ENCODE measurements at regions not wholly inside any gene's neighbourhood (a gene's known extent, or its start where the extent isn't known, plus 50 kb on each side); places are given as distances from the start of the nearest gene placed in this dataset.

GRCh38 chr21:28402616-28402989 lies 590.1 kb downstream of the LTN1 start:
- H3K27me3 Mint-ChIP-seq (ENCODE audit: low read depth), result no peaks in the 10 kb centered on the region
- H3K4me1 Mint-ChIP-seq, result no peaks in the 10 kb centered on the region
- TF ChIP-seq CTCF (IDR thresholded peaks at IDR 0.05; ENCODE audit: unreplicated experiment in 3 of 3), result no peak
- no peaks in the 10 kb centered on the region for H3K36me3 Mint-ChIP-seq (ENCODE audit: low read depth)
- no peak overlapping the region for H3K27ac Mint-ChIP-seq
- H3K9me3 Mint-ChIP-seq, result peaks cover 10% of the 10 kb centered on the region
- H3K4me3 Mint-ChIP-seq, result no peak overlapping the region

- Mint-ChIP-seq H3K9me3 (peaks cover 24% of the 10 kb centered on the region), H3K36me3 (ENCODE audit: low read depth) (no peaks in the 10 kb centered on the region), H3K4me3 (no peak overlapping the region), H3K27ac (no peak overlapping the region), H3K4me1 (no peaks in the 10 kb centered on the region), H3K27me3 (ENCODE audit: low read depth) (peaks cover 3% of the 10 kb centered on the region)
- TF ChIP-seq CTCF (IDR thresholded peaks at IDR 0.05; ENCODE audit: unreplicated experiment in 3 of 3), result no peak
Observed at GRCh38 chr21:28397040-28397439, 595.6 kb downstream of the LTN1 start.

- no peak overlapping the region for H3K27ac Mint-ChIP-seq
- peaks cover 26% of the 10 kb centered on the region for H3K9me3 Mint-ChIP-seq
- no peak overlapping the region for H3K4me3 Mint-ChIP-seq
- no peaks in the 10 kb centered on the region for H3K36me3 Mint-ChIP-seq (ENCODE audit: low read depth)
- no peak for TF ChIP-seq CTCF (IDR thresholded peaks at IDR 0.05; ENCODE audit: unreplicated experiment in 3 of 3)
- H3K27me3 Mint-ChIP-seq (ENCODE audit: low read depth), result peaks cover 3% of the 10 kb centered on the region
- no peaks in the 10 kb centered on the region for H3K4me1 Mint-ChIP-seq
Observed at GRCh38 chr21:28396421-28396820, 596.3 kb downstream of the LTN1 start.

GRCh38 chr21:28393279-28393678 lies 599.4 kb downstream of the LTN1 start:
- H3K4me3 Mint-ChIP-seq, result no peak overlapping the region

GRCh38 chr21:28391938-28392849 lies 600.5 kb downstream of the LTN1 start:
- H3K27me3 Mint-ChIP-seq (ENCODE audit: low read depth), result peaks cover 3% of the 10 kb centered on the region
- TF ChIP-seq CTCF (IDR thresholded peaks at IDR 0.05; ENCODE audit: unreplicated experiment in 3 of 3), result no peak
- no peaks in the 10 kb centered on the region for H3K36me3 Mint-ChIP-seq (ENCODE audit: low read depth)
- peaks cover 15% of the 10 kb centered on the region for H3K9me3 Mint-ChIP-seq
- H3K4me3 Mint-ChIP-seq, result no peak overlapping the region
- H3K27ac Mint-ChIP-seq, result no peak overlapping the region
- H3K4me1 Mint-ChIP-seq, result no peaks in the 10 kb centered on the region

More at GRCh38 chr21:28393279-28393678, 599.4 kb downstream of the LTN1 start:
- no peaks in the 10 kb centered on the region for H3K4me1 Mint-ChIP-seq
- peak overlapping the region in 2 of 3 experiments; percentile 30 to 39 for H3K27ac Mint-ChIP-seq
- peaks cover 20% of the 10 kb centered on the region for H3K9me3 Mint-ChIP-seq
- H3K36me3 Mint-ChIP-seq (ENCODE audit: low read depth), result no peaks in the 10 kb centered on the region
- H3K27me3 Mint-ChIP-seq (ENCODE audit: low read depth), result peaks cover 3% of the 10 kb centered on the region
- TF ChIP-seq CTCF (IDR thresholded peaks at IDR 0.05; ENCODE audit: unreplicated experiment in 3 of 3), result no peak

- Mint-ChIP-seq H3K4me1 (no peaks in the 10 kb centered on the region), H3K9me3 (peaks cover 3% of the 10 kb centered on the region), H3K4me3 (no peak overlapping the region), H3K36me3 (ENCODE audit: low read depth) (no peaks in the 10 kb centered on the region), H3K27ac (no peak overlapping the region), H3K27me3 (ENCODE audit: low read depth) (no peaks in the 10 kb centered on the region)
- TF ChIP-seq CTCF (IDR thresholded peaks at IDR 0.05; ENCODE audit: unreplicated experiment in 3 of 3), result no peak
Observed at GRCh38 chr21:28387220-28387619, 605.5 kb downstream of the LTN1 start.

Data from nephron (organoid).